ENCODE measurements at regions not wholly inside any gene's neighbourhood (a gene's known extent, or its start where the extent isn't known, plus 50 kb on each side); places are given as distances from the start of the nearest gene placed in this dataset.

- TF ChIP-seq CTCF (IDR thresholded peaks at IDR 0.05) = no peak
- TF ChIP-seq POLR2A (IDR thresholded peaks at IDR 0.05) = no peak
Observed at GRCh38 chr1:229900220-229900619, 166.8 kb upstream of the GALNT2 start.

Data from Peyer's patch (tissue), 4 donors.